Cardiac muscle cell (in vitro differentiated cells and primary cell): ENCODE measurements at regions not wholly inside any gene's neighbourhood (a gene's known extent, or its start where the extent isn't known, plus 50 kb on each side); places are given as distances from the start of the nearest gene placed in this dataset.
"Not testable (repeated sequence)": the region's sequence is repeated elsewhere in the genome, so short reads cannot be mapped to it uniquely, and the experiment has no call there.

Source experiments
- DNase-seq, 2 donors: peaks; one replicate each; pipeline versions ENCODE4 v3.0.0 to v3.0.0-alpha.2; 2010 to 2017; ENCODE audit warnings: low read depth in 1 of 2, low spot score in 1 of 2
- H3K27ac ChIP-seq: fragments of 200-600 bp; sonication (generic); 2 replicates; pipeline ENCODE4 v1.5.1; 2016
- H3K27me3 ChIP-seq: fragments of 200-600 bp; sonication (generic); 2 replicates; pipeline ENCODE4 v1.6.0; 2016; ENCODE audit warnings: control low read depth
- H3K36me3 ChIP-seq: fragments of 200-600 bp; sonication (generic); 2 replicates; pipeline ENCODE4 v1.5.1; 2016; ENCODE audit warnings: control low read depth
- H3K4me1 ChIP-seq: fragments of 200-600 bp; sonication (generic); 2 replicates; pipeline ENCODE4 v1.8.1; 2017; ENCODE audit warnings: low read depth, mild to moderate bottlenecking, mixed run types
- H3K4me3 ChIP-seq: fragments of 200-600 bp; sonication (generic); 2 replicates; pipeline ENCODE4 v1.5.1; 2016; ENCODE audit warnings: mild to moderate bottlenecking
- H3K9me3 ChIP-seq: fragments of 200-600 bp; sonication (generic); 2 replicates; pipeline ENCODE4 v1.5.1; 2017; ENCODE audit warnings: low read depth, mild to moderate bottlenecking, control low read depth
- CTCF ChIP-seq: IDR thresholded peaks from 2 replicates; pipeline ENCODE4 v1.5.1; 2012; ENCODE audit warnings: low read depth, mild to moderate bottlenecking, low read length

- H3K36me3 ChIP-seq = no peaks in the 10 kb centered on the region
- H3K27me3 ChIP-seq = no peaks in the 10 kb centered on the region
- no peak overlapping the region for H3K4me3 ChIP-seq
- no peaks in the 10 kb centered on the region for H3K9me3 ChIP-seq
- H3K4me1 ChIP-seq = no peaks in the 10 kb centered on the region
- no peak for TF ChIP-seq CTCF
- DNase-seq = peak in 1 of 2 donors; percentile 79
- H3K27ac ChIP-seq = no peak overlapping the region
Observed at GRCh38 chr5:130323804-130324454, 419.7 kb downstream of the CHSY3 start.

- Histone ChIP-seq H3K4me1 (no peaks in the 10 kb centered on the region), H3K4me3 (no peak overlapping the region), H3K27ac (no peak overlapping the region), H3K27me3 (no peaks in the 10 kb centered on the region), H3K36me3 (no peaks in the 10 kb centered on the region), H3K9me3 (no peaks in the 10 kb centered on the region)
- TF ChIP-seq CTCF = no peak
- DNase-seq = no peak
Observed at GRCh38 chr5:130321931-130322330, 417.7 kb downstream of the CHSY3 start.

GRCh38 chr5:130316971-130317680, 412.9 kb downstream of the CHSY3 start:
- no peak for TF ChIP-seq CTCF
- Histone ChIP-seq H3K36me3 (no peaks in the 10 kb centered on the region), H3K9me3 (no peaks in the 10 kb centered on the region), H3K27ac (no peak overlapping the region), H3K27me3 (no peaks in the 10 kb centered on the region), H3K4me1 (no peaks in the 10 kb centered on the region), H3K4me3 (no peak overlapping the region)
- no peak for DNase-seq

GRCh38 chr5:130295235-130295634, 391.0 kb downstream of the CHSY3 start:
- no peaks in the 10 kb centered on the region for H3K27me3 ChIP-seq
- no peak for TF ChIP-seq CTCF
- no peaks in the 10 kb centered on the region for H3K4me1 ChIP-seq
- H3K36me3 ChIP-seq = no peaks in the 10 kb centered on the region
- H3K27ac ChIP-seq = no peak overlapping the region
- H3K9me3 ChIP-seq = no peaks in the 10 kb centered on the region
- H3K4me3 ChIP-seq = no peak overlapping the region
- no peak for DNase-seq

- H3K36me3 ChIP-seq, H3K27ac ChIP-seq, H3K4me3 ChIP-seq, H3K4me1 ChIP-seq, H3K27me3 ChIP-seq, DNase-seq, H3K9me3 ChIP-seq: not testable (repeated sequence)
Observed at GRCh38 chr5:130294798-130295197, 390.5 kb downstream of the CHSY3 start.

GRCh38 chr5:130290219-130290618, 386.0 kb downstream of the CHSY3 start:
- no peak for TF ChIP-seq CTCF
- H3K27ac ChIP-seq = no peak overlapping the region

More at GRCh38 chr5:130290219-130290618, 386.0 kb downstream of the CHSY3 start:
- no peaks in the 10 kb centered on the region for H3K27me3 ChIP-seq
- no peak for DNase-seq
- H3K9me3 ChIP-seq = no peaks in the 10 kb centered on the region
- no peaks in the 10 kb centered on the region for H3K36me3 ChIP-seq
- H3K4me3 ChIP-seq = no peak overlapping the region
- peaks cover 3% of the 10 kb centered on the region for H3K4me1 ChIP-seq
